Thyroid gland (tissue), 4 donors: ENCODE measurements at regions not wholly inside any gene's neighbourhood (a gene's known extent, or its start where the extent isn't known, plus 50 kb on each side); places are given as distances from the start of the nearest gene placed in this dataset.

ENCODE experiments used
- DNase-seq, 2 donors: peaks; one replicate each; pipeline ENCODE4 v3.0.0-alpha.2; 2019
- H3K27ac ChIP-seq, 3 donors: fragments of 200-600 bp; sonication (generic); 1 replicate in 2 of 3; 2 replicates in 1 of 3; pipeline ENCODE4 v1.5.1; 2016 to 2019; ENCODE audit warnings: mild to moderate bottlenecking in 1 of 3, moderate library complexity in 1 of 3
- H3K27me3 ChIP-seq: fragments of 200-600 bp; sonication (generic); one replicate; pipeline ENCODE4 v1.5.1; 2019
- H3K36me3 ChIP-seq, 2 donors: fragments of 200-600 bp; sonication (generic); one replicate each; pipeline ENCODE4 v1.5.1; 2016 to 2019
- H3K4me1 ChIP-seq, 2 donors: fragments of 200-600 bp; sonication (generic); one replicate each; pipeline ENCODE4 v1.5.1; 2017 to 2019
- H3K4me3 ChIP-seq, 3 donors: fragments of 200-600 bp; sonication (generic); replicated peaks in 1 of 3; 1 replicate in 2 of 3; 2 replicates in 1 of 3; pipeline ENCODE4 v1.5.1; 2016; ENCODE audit warnings: mild to moderate bottlenecking in 1 of 3
- H3K9me3 ChIP-seq: fragments of 200-600 bp; sonication (generic); one replicate; pipeline ENCODE4 v1.5.1; 2017
- POLR2A ChIP-seq, 2 donors: fragments of 450-650 bp; IDR thresholded peaks; one replicate each; pipeline ENCODE4 v1.6.1; 2017; ENCODE audit warnings: antibody characterized with exemption in 2 of 2, mild to moderate bottlenecking in 2 of 2, moderate library complexity in 1 of 2
- WGBS, 2 donors: methylation state at CpG; one replicate each; pipeline ENCODE4 v1.1.5; 2017; 5-methylcytosine and 5-hydroxymethylcytosine counted together
- intact Hi-C: fragments of 100-400 bp; cut with DNase I; formaldehyde crosslinking; loops from one replicate; pipeline ENCODE4 v1.15.1; 2023
- TF ChIP-seq, protein P1 (sequence below), 6 experiments: fragments of 200-600 bp in 3 of 6; fragments of 450-650 bp in 3 of 6; sonication (generic) in 3 of 6; IDR thresholded peaks; one replicate each; pipeline ENCODE4 v1.5.1; 2016 to 2019; ENCODE audit warnings: antibody characterized with exemption in 6 of 6, mild to moderate bottlenecking in 2 of 6, inconsistent platforms in 1 of 6, moderate library complexity in 1 of 6

DNA sequence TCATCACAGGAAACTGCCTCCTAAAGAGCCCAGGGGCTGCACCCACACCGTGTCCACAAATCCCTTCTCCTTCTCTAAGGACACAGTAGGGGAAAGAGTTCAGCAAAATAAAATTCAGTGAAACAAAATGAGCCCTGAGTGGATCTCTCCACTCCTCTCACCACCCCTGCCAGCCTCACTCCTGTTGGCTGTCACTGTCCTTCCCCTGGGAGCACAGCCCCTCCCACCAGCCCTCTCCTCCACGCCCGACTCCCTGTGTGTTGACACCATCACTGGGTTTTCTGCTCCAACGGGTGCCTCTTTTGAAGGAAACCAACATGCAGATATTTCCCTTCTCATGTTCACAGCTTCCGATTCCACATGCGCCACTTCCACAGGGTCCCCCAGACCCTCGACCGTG, 356.2 kb downstream of the AJAP1 start:
- Histone ChIP-seq H3K4me3 (no peak overlapping the region), H3K4me1 (no peaks in the 10 kb centered on the region), H3K36me3 (no peaks in the 10 kb centered on the region), H3K27ac (no peak overlapping the region), H3K9me3 (no peaks in the 10 kb centered on the region), H3K27me3 (no peaks in the 10 kb centered on the region)
- peak in 1 of 2 donors; percentile 15 for DNase-seq
- WGBS, 2 donors: 54 to 64% methylated on average over 8 of the region's 8 CpGs
- intact Hi-C loops: no loop called here
- TF ChIP-seq, protein P1, sequence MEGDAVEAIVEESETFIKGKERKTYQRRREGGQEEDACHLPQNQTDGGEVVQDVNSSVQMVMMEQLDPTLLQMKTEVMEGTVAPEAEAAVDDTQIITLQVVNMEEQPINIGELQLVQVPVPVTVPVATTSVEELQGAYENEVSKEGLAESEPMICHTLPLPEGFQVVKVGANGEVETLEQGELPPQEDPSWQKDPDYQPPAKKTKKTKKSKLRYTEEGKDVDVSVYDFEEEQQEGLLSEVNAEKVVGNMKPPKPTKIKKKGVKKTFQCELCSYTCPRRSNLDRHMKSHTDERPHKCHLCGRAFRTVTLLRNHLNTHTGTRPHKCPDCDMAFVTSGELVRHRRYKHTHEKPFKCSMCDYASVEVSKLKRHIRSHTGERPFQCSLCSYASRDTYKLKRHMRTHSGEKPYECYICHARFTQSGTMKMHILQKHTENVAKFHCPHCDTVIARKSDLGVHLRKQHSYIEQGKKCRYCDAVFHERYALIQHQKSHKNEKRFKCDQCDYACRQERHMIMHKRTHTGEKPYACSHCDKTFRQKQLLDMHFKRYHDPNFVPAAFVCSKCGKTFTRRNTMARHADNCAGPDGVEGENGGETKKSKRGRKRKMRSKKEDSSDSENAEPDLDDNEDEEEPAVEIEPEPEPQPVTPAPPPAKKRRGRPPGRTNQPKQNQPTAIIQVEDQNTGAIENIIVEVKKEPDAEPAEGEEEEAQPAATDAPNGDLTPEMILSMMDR (IDR thresholded peaks at IDR 0.05): no peak
- no peak for TF ChIP-seq POLR2A (IDR thresholded peaks at IDR 0.05)

DNA sequence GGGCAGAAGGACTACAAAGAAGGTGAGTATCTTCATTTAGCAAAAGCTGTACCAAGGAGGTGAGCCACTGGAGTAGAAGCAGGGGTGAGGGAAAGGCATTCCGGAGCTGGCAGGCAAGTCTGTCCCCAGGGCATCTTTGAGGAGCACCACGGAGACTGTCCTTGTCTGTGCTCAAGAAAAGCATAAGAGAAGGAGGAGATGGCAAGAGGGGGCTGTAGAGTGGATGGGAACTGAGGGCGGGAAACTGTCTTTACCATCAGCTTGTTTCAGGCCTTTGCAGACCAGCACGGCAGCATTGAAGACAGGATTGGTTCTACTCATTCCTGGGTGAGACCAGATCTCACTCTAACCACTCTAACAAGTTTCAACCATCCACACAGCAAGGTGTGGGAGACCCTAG, 355.8 kb downstream of the AJAP1 start:
- no peak for DNase-seq
- H3K9me3 ChIP-seq: no peaks in the 10 kb centered on the region
- no peaks in the 10 kb centered on the region for H3K27me3 ChIP-seq
- H3K4me3 ChIP-seq: no peak overlapping the region
- no peaks in the 10 kb centered on the region for H3K4me1 ChIP-seq
- intact Hi-C loops: no loop called here
- H3K36me3 ChIP-seq: no peaks in the 10 kb centered on the region
- TF ChIP-seq, protein P1 (IDR thresholded peaks at IDR 0.05): no peak
- no peak for TF ChIP-seq POLR2A (IDR thresholded peaks at IDR 0.05)
- H3K27ac ChIP-seq: no peak overlapping the region
- 80 to 82% methylated on average over 4 of the region's 4 CpGs for WGBS, 2 donors

GRCh38 chr1:5009376-5010065, 355.1 kb downstream of the AJAP1 start:
- TF ChIP-seq, protein P1 (IDR thresholded peaks at IDR 0.05): no peak
- TF ChIP-seq POLR2A (IDR thresholded peaks at IDR 0.05): no peak
- Histone ChIP-seq H3K9me3 (no peaks in the 10 kb centered on the region), H3K4me3 (no peak overlapping the region), H3K4me1 (no peaks in the 10 kb centered on the region), H3K36me3 (no peaks in the 10 kb centered on the region), H3K27me3 (no peaks in the 10 kb centered on the region), H3K27ac (no peak overlapping the region)
- DNase-seq: no peak
- WGBS, 2 donors: 40 to 42% methylated on average over 7 of the region's 7 CpGs
- intact Hi-C loops: no loop called here

DNA sequence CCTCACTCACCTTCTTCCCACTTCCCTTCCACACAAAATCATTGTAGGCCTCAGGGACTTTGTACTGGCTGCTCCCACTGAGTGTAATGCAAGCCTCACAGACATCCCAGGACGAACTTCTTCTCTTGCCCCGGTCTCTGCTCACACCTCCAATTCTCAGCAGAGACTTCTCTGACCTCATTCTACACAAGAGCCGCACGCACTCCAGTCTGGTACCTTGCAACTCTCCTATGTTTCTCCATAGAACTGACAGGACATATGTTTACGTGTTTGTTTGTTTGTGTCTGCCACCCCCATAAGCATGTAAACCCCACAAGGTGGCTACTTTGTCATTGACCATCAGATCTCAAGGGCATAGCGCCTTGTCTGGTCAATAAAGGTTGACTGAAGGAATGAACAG, 350.8 kb downstream of the AJAP1 start:
- Histone ChIP-seq H3K27ac (no peak overlapping the region), H3K4me1 (no peaks in the 10 kb centered on the region), H3K36me3 (no peaks in the 10 kb centered on the region), H3K9me3 (no peaks in the 10 kb centered on the region), H3K27me3 (no peaks in the 10 kb centered on the region), H3K4me3 (no peak overlapping the region)
- DNase-seq: no peak
- WGBS, 2 donors: 72 to 78% methylated on average over 6 of the region's 6 CpGs
- intact Hi-C loops: no loop called here
- no peak for TF ChIP-seq POLR2A (IDR thresholded peaks at IDR 0.05)
- TF ChIP-seq, protein P1 (IDR thresholded peaks at IDR 0.05): no peak

GRCh38 chr1:5002676-5003075, 348.3 kb downstream of the AJAP1 start:
- no peak for DNase-seq
- WGBS, 2 donors: 83 to 86% methylated on average over 2 of the region's 2 CpGs
- intact Hi-C loops: no loop called here

More at GRCh38 chr1:5002676-5003075, 348.3 kb downstream of the AJAP1 start:
- Histone ChIP-seq H3K27ac (no peak overlapping the region), H3K9me3 (no peaks in the 10 kb centered on the region), H3K36me3 (no peaks in the 10 kb centered on the region), H3K4me1 (no peaks in the 10 kb centered on the region), H3K27me3 (no peaks in the 10 kb centered on the region), H3K4me3 (no peak overlapping the region)
- TF ChIP-seq, protein P1 (IDR thresholded peaks at IDR 0.05): no peak
- no peak for TF ChIP-seq POLR2A (IDR thresholded peaks at IDR 0.05)
